ENCODE measurements at regions not wholly inside any gene's neighbourhood (a gene's known extent, or its start where the extent isn't known, plus 50 kb on each side); places are given as distances from the start of the nearest gene placed in this dataset.

- H4K91ac ChIP-seq (replicated peaks; ENCODE audit: insufficient read length, low read length) = no peak overlapping the region
- H3K4me3 ChIP-seq (ENCODE audit: extremely low read depth in 1 of 4, insufficient read depth in 2 of 4, low read depth in 3 of 4, low read length in 4 of 4) = no peak overlapping the region
- H3K4ac ChIP-seq (replicated peaks; ENCODE audit: insufficient read length, low read depth, low read length) = no peak overlapping the region
- no peak overlapping the region for H2BK5ac ChIP-seq (ENCODE audit: low read depth, low read length)
- 75% methylated on average over 5 of the region's 5 CpGs; no CpG with 5 or more reads in 1 of the 2 experiments for WGBS, 2 experiments (ENCODE audit: extremely low coverage in 1 of 2, insufficient coverage in 1 of 2, insufficient read length in 1 of 2, insufficient replicate concordance in 2 of 2, low coverage in 1 of 2, low lambda C conversion rate in 2 of 2, missing lambda C conversion rate in 1 of 2)
- no peak overlapping the region for H3K18ac ChIP-seq (ENCODE audit: extremely low read depth, low read length)
- POLR2A ChIA-PET (ENCODE audit: partially characterized antibody) = no interaction called here
- no peak overlapping the region for H2AK5ac ChIP-seq (ENCODE audit: low read depth, low read length)
- no peak overlapping the region for H3K27ac ChIP-seq (ENCODE audit: low read depth, low read length)
- no peaks in the 10 kb centered on the region for H3K9me3 ChIP-seq (ENCODE audit: insufficient read depth in 2 of 2, low read depth in 1 of 2, low read length in 1 of 2)
- H3K23me2 ChIP-seq (ENCODE audit: low read depth, low read length) = no peaks in the 10 kb centered on the region
- FAIRE-seq (no peak), DNase-seq (ENCODE audit: low read depth in 1 of 2, low spot score in 2 of 2) (no peak)
- no peak overlapping the region for H2BK20ac ChIP-seq (ENCODE audit: low read length)
- H3K23ac ChIP-seq (ENCODE audit: insufficient read length) = no peak overlapping the region
- no peak overlapping the region for H4K8ac ChIP-seq (ENCODE audit: extremely low read depth, insufficient read depth, low read length)
- H3K36me3 ChIP-seq (ENCODE audit: control insufficient read depth in 2 of 4, insufficient read depth in 4 of 4, low read length in 3 of 4) = no peaks in the 10 kb centered on the region
- no peak overlapping the region for H3K4me2 ChIP-seq (ENCODE audit: insufficient read depth in 1 of 2, low read depth in 2 of 2, low read length in 2 of 2)
- H3K14ac ChIP-seq (ENCODE audit: insufficient read length) = no peak overlapping the region
- CTCF ChIA-PET (ENCODE audit: partially characterized antibody) = interaction anchor here (1.1 kb wide), 1 partner anchor 275 kb away, joined by 3 read pairs; no protein-coding TSS in a partner anchor
- H2AFZ ChIP-seq (ENCODE audit: low read length) = no peak overlapping the region
- no peak overlapping the region for H2BK15ac ChIP-seq (ENCODE audit: low read length)
- no peak overlapping the region for H3K9ac ChIP-seq (replicated peaks in 1 of 4; ENCODE audit: extremely low read depth in 1 of 4, low read depth in 3 of 4, low read length in 3 of 4)
- no peak overlapping the region for H2BK120ac ChIP-seq (replicated peaks; ENCODE audit: low read depth, low read length)
- no peak for TF ChIP-seq ATF2 (IDR thresholded peaks at IDR 0.05; ENCODE audit: low read length)
- TF ChIP-seq POLR2AphosphoS5 (IDR thresholded peaks at IDR 0.05; ENCODE audit: low read depth, low read length) = no peak
- no peak for TF ChIP-seq BCL11A (IDR thresholded peaks at IDR 0.05; ENCODE audit: low read depth in 2 of 2, low read length in 2 of 2)
- TF ChIP-seq TCF12 (IDR thresholded peaks at IDR 0.05; ENCODE audit: low read depth, low read length) = no peak
- no peak for TF ChIP-seq SIRT6 (IDR thresholded peaks at IDR 0.05; ENCODE audit: low read length)
- TF ChIP-seq RFX5 (IDR thresholded peaks at IDR 0.05; ENCODE audit: borderline replicate concordance, low read depth, low read length) = no peak
- no peak for TF ChIP-seq RBBP5 (IDR thresholded peaks at IDR 0.05; ENCODE audit: borderline replicate concordance, low read depth, low read length)
- TF ChIP-seq CHD2 (IDR thresholded peaks at IDR 0.05; ENCODE audit: low read length) = no peak
- TF ChIP-seq JUND (IDR thresholded peaks at IDR 0.05; ENCODE audit: low read length) = no peak
- TF ChIP-seq MAX (IDR thresholded peaks at IDR 0.05) = no peak
- no peak for TF ChIP-seq CBX5 (IDR thresholded peaks at IDR 0.05; ENCODE audit: low read depth, low read length)
- TF ChIP-seq SP2 (IDR thresholded peaks at IDR 0.05; ENCODE audit: low read length) = no peak
- TF ChIP-seq EZH2 (IDR thresholded peaks at IDR 0.05; ENCODE audit: low read depth, low read length, severe bottlenecking) = no peak
- H2BK12ac ChIP-seq (ENCODE audit: low read depth, low read length) = no peak overlapping the region
- no peaks in the 10 kb centered on the region for H4K20me1 ChIP-seq (replicated peaks in 1 of 2; ENCODE audit: control insufficient read depth in 1 of 2, insufficient read depth in 2 of 2, low read length in 2 of 2)
- H3K56ac ChIP-seq (replicated peaks; ENCODE audit: insufficient read length, low read depth, low read length) = no peak overlapping the region
- no peaks in the 10 kb centered on the region for H3K4me1 ChIP-seq (replicated peaks in 1 of 4; ENCODE audit: control insufficient read depth in 3 of 4, insufficient read depth in 4 of 4, low read length in 3 of 4)
- H3K79me2 ChIP-seq (ENCODE audit: control insufficient read depth in 1 of 2, insufficient read depth in 2 of 2, low read length in 2 of 2) = no peaks in the 10 kb centered on the region
- H3K27me3 ChIP-seq (replicated peaks in 1 of 4; ENCODE audit: control insufficient read depth in 3 of 4, extremely low read depth in 1 of 4, insufficient read depth in 3 of 4, low read length in 3 of 4) = no peaks in the 10 kb centered on the region
- no peak overlapping the region for H4K5ac ChIP-seq (ENCODE audit: insufficient read length, low read depth, low read length)
- H3K79me1 ChIP-seq (ENCODE audit: low read depth, low read length) = no peaks in the 10 kb centered on the region
Measured at GRCh38 chr4:187224560-187224959, 500.9 kb upstream of the FAT1 start.

Data from H1 (cell line).